PC-3 (cell line): ENCODE measurements at regions not wholly inside any gene's neighbourhood (a gene's known extent, or its start where the extent isn't known, plus 50 kb on each side); places are given as distances from the start of the nearest gene placed in this dataset.

ENCODE experiments used
- ATAC-seq: fragments of 200-7000 bp; cut with Tn5 transposase; 2 replicates; pipeline ENCODE4 v1.9.1; 2020; ENCODE audit warnings: mild to moderate bottlenecking, moderate library complexity
- BruUV-seq: library from RNA; stranded (reverse); fragments of 400-500 nt; replicated peaks from 2 replicates; lab custom pipeline; 2021; lab: Mats Ljungman, UMichigan
- CTCF ChIA-PET: fragments of 300-600 bp; sonication (Branson Sonifier 250); formaldehyde crosslinking; loops from one replicate; lab custom pipeline; 2022; ENCODE audit warnings: antibody characterized with exemption; lab: Charles Lee
- POLR2A ChIA-PET: fragments of 300-600 bp; sonication (Branson Sonifier 250); formaldehyde crosslinking; loops from one replicate; lab custom pipeline; 2022; ENCODE audit warnings: antibody characterized with exemption; ENCODE audit not compliant: unreplicated experiment; lab: Charles Lee
- DNase-seq: peaks from one replicate; pipeline ENCODE4 v3.0.0-alpha.2; 2015
- H2AFZ ChIP-seq: fragments of 300-600 bp; sonication (generic); 2 replicates; pipeline ENCODE4 v1.6.0; 2016; ENCODE audit warnings: antibody characterized with exemption, low read length
- H3F3A ChIP-seq: fragments of 300-600 bp; sonication (generic); one replicate; pipeline ENCODE4 v1.6.0; 2017; ENCODE audit warnings: antibody characterized with exemption, low read length, control low read depth, mild to moderate bottlenecking; ENCODE audit not compliant: unreplicated experiment
- H3K27ac ChIP-seq: fragments of 300-600 bp; sonication (generic); 2 replicates; pipeline ENCODE4 v1.5.1; 2016; ENCODE audit warnings: mild to moderate bottlenecking, low read length
- H3K27me3 ChIP-seq: fragments of 300-600 bp; sonication (generic); 2 replicates; pipeline ENCODE4 v1.6.1; 2016; ENCODE audit warnings: low read length, mixed read lengths
- H3K36me3 ChIP-seq: fragments of 300-600 bp; sonication (generic); 2 replicates; pipeline ENCODE4 v1.6.1; 2016; ENCODE audit warnings: low read depth, mixed run types, low read length, mixed read lengths
- H3K4me1 ChIP-seq: fragments of 300-600 bp; sonication (generic); 2 replicates; pipeline ENCODE4 v1.5.1; 2016; ENCODE audit warnings: low read length; ENCODE audit not compliant: insufficient read depth
- H3K4me2 ChIP-seq: fragments of 300-600 bp; sonication (generic); 2 replicates; pipeline ENCODE4 v1.6.0; 2016; ENCODE audit warnings: low read length
- H3K4me3 ChIP-seq: fragments of 300-600 bp; sonication (generic); 2 replicates; pipeline ENCODE4 v1.5.1; 2016; ENCODE audit warnings: mild to moderate bottlenecking, low read length, mixed read lengths
- H3K79me2 ChIP-seq: fragments of 300-600 bp; sonication (generic); 2 replicates; pipeline ENCODE4 v1.6.1; 2017; ENCODE audit warnings: low read length, mixed read lengths
- H3K9ac ChIP-seq: fragments of 300-600 bp; sonication (generic); 2 replicates; pipeline ENCODE4 v1.6.0; 2016; ENCODE audit warnings: mild to moderate bottlenecking, low read length
- H3K9me2 ChIP-seq: fragments of 300-600 bp; sonication (generic); replicated peaks from 2 replicates; pipeline ENCODE4 v1.6.1; 2016; ENCODE audit warnings: mixed run types, low read length, mixed read lengths
- H3K9me3 ChIP-seq: fragments of 300-600 bp; sonication (generic); 2 replicates; pipeline ENCODE4 v1.6.1; 2016; ENCODE audit warnings: low read length, mixed read lengths
- H4K20me1 ChIP-seq: fragments of 300-600 bp; sonication (generic); 2 replicates; pipeline ENCODE4 v1.6.1; 2016; ENCODE audit warnings: low read length, mixed read lengths
- EZH2 ChIP-seq: fragments of 300-600 bp; sonication (generic); IDR thresholded peaks from one replicate; pipeline ENCODE4 v1.6.1; 2017; ENCODE audit warnings: antibody characterized with exemption, mild to moderate bottlenecking, low read length; ENCODE audit not compliant: unreplicated experiment
- EZH2phosphoT487 ChIP-seq: fragments of 300-600 bp; sonication (generic); IDR thresholded peaks from 2 replicates; pipeline ENCODE4 v1.6.1; 2018; ENCODE audit warnings: mild to moderate bottlenecking, antibody characterized with exemption, low read length, borderline replicate concordance
- intact Hi-C: fragments of 100-400 bp; cut with micrococcal nuclease; formaldehyde crosslinking; loops from 2 replicates; pipeline ENCODE4 v1.9.0; 2023
- TF ChIP-seq, protein P1 (sequence below): fragments of 300-600 bp; sonication (generic); conservative IDR thresholded peaks from 2 replicates; pipeline ENCODE4 v1.5.1; 2017; ENCODE audit warnings: antibody characterized with exemption, low read depth, mild to moderate bottlenecking, low read length

DNA sequence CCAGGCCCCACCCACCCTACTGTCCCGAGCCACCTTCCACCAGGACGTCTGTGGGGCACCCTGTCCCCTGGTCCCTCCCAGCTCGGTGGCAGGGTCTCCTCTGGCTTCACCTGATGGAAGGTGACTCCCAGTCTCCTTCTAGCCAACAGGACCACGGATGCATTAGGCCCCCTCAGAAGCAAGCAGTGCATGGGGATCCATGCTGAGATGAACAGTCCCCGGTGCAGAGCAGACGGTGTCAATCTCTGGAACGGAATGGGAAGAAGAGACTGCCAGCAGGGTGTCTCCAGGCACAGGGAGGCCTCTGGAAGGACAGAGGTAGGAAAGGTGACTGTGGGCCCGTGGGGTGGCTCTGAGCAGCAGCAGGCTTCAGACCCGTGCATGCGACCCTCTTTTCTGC, 65.2 kb upstream of the FZD7 start:
- TF ChIP-seq, protein P1, sequence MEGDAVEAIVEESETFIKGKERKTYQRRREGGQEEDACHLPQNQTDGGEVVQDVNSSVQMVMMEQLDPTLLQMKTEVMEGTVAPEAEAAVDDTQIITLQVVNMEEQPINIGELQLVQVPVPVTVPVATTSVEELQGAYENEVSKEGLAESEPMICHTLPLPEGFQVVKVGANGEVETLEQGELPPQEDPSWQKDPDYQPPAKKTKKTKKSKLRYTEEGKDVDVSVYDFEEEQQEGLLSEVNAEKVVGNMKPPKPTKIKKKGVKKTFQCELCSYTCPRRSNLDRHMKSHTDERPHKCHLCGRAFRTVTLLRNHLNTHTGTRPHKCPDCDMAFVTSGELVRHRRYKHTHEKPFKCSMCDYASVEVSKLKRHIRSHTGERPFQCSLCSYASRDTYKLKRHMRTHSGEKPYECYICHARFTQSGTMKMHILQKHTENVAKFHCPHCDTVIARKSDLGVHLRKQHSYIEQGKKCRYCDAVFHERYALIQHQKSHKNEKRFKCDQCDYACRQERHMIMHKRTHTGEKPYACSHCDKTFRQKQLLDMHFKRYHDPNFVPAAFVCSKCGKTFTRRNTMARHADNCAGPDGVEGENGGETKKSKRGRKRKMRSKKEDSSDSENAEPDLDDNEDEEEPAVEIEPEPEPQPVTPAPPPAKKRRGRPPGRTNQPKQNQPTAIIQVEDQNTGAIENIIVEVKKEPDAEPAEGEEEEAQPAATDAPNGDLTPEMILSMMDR: no peak
- no peaks in the 10 kb centered on the region for H3K9me2 ChIP-seq
- no peak overlapping the region for H3K4me3 ChIP-seq
- ChIA-PET POLR2A (no interaction called here), CTCF (no interaction called here)
- intact Hi-C loops: loop anchor here (5.0 to 10.0 kb wide), 2 partner anchors 86 to 209 kb away; no protein-coding TSS in a partner anchor
- ATAC-seq: no peak
- H4K20me1 ChIP-seq: no peaks in the 10 kb centered on the region
- H3K27ac ChIP-seq: no peak overlapping the region
- H3K4me2 ChIP-seq: no peak overlapping the region
- no peak for DNase-seq
- H3K27me3 ChIP-seq: no peaks in the 10 kb centered on the region
- no peaks in the 10 kb centered on the region; the same call in 1 of the 2 replicates for H3K4me1 ChIP-seq
- no peaks in the 10 kb centered on the region for H3K9me3 ChIP-seq
- H3F3A ChIP-seq: no peaks in the 10 kb centered on the region
- H2AFZ ChIP-seq: no peak overlapping the region
- BruUV-seq: no TSS peak
- no peak overlapping the region for H3K9ac ChIP-seq
- H3K36me3 ChIP-seq: no peaks in the 10 kb centered on the region
- no peaks in the 10 kb centered on the region for H3K79me2 ChIP-seq

GRCh38 chr2:201969241-201969937, 64.3 kb upstream of the FZD7 start:
- intact Hi-C loops: loop anchor here (5.0 to 10.0 kb wide), 2 partner anchors 85 to 208 kb away; no protein-coding TSS in a partner anchor

More at GRCh38 chr2:201969241-201969937, 64.3 kb upstream of the FZD7 start:
- no TSS peak for BruUV-seq
- H3K4me3 ChIP-seq: no peak overlapping the region
- H3K9me3 ChIP-seq: no peaks in the 10 kb centered on the region
- no peaks in the 10 kb centered on the region for H3K27me3 ChIP-seq
- no peaks in the 10 kb centered on the region for H3K9me2 ChIP-seq
- no peak for ATAC-seq
- no peak overlapping the region for H3K27ac ChIP-seq
- ChIA-PET POLR2A (no interaction called here), CTCF (no interaction called here)
- no peaks in the 10 kb centered on the region for H4K20me1 ChIP-seq
- no peak overlapping the region for H3K4me2 ChIP-seq
- no peak for DNase-seq
- H2AFZ ChIP-seq: no peak overlapping the region
- TF ChIP-seq, protein P1: no peak
- TF ChIP-seq EZH2 (no peak), EZH2phosphoT487 (no peak)
- no peaks in the 10 kb centered on the region for H3K36me3 ChIP-seq
- no peak overlapping the region for H3K9ac ChIP-seq
- no peaks in the 10 kb centered on the region for H3F3A ChIP-seq
- no peaks in the 10 kb centered on the region for H3K79me2 ChIP-seq
- no peaks in the 10 kb centered on the region; the same call in 1 of the 2 replicates for H3K4me1 ChIP-seq
